NCI-H82 (cell line): ENCODE measurements at regions not wholly inside any gene's neighbourhood (a gene's known extent, or its start where the extent isn't known, plus 50 kb on each side); places are given as distances from the start of the nearest gene placed in this dataset.
"Not testable (repeated sequence)": the region's sequence is repeated elsewhere in the genome, so short reads cannot be mapped to it uniquely, and the experiment has no call there.

Experiments
- DNase-seq: peaks from one replicate; lab custom pipeline; 2025; lab: John Stamatoyannopoulos, UW

DNA sequence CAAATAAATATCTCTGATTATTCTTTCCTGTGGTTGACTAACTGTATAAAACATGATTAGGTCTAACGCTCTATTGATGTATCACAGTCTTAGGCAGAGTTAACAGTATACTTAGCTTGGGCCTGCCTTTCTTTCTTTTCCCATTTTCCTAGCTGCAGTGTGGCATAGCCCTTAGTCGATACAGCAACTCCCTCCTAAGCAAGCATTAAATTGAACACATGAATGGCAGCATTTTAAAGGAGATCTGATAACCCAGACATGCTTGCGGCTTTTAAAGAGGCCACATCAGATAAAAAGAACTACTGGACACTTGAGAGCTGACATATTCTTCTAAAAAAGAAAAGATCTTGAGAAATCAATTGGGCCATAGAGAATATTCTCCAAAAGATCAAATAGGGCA lies 312.0 kb upstream of the TMPRSS15 start:
- no peak for DNase-seq

DNA sequence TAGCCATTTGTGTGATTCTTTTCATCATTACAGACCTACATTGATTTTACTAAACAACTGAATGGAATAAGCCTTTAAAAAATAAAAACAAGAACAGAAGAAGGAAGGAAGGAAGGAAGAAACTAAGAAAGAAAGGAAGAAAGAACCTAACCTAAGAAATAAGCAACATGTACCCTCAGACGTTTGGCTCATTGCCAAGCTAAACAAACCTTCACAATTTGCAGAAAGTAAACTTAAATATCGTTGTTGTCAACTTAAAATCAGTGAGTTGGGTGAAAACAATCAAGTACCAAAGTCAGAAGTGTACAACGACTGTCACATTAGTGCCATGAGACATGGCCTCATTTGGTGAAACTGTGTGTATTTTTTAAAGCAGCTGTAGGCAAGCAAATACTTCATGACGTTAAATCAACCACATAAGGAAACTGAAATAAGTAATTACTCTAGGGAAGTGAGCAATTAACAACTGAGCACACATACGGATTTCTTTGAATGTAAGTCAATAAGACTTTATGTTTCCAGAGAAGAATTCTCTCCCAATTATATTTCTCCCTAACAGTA lies 313.1 kb upstream of the TMPRSS15 start:
- DNase-seq = no peak

DNA sequence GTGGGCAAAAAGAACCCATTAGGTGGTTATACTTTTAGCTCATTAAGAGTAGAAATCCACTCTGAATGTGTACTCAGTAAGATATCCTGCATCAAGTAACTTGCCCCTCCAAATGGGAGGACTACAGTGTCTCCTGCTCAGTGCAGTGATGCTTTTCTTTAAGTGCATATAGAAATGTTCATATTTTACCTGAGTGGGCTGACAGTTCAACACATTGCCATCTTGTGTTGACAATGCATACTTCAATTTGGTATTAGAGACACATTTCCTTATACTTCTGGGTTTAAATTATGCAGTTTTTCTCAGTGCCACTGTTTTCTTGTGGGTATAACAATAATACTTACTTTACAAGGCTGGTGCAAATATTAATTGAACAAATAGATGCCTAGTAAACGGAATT lies 318.6 kb upstream of the TMPRSS15 start:
- DNase-seq = no peak

DNA sequence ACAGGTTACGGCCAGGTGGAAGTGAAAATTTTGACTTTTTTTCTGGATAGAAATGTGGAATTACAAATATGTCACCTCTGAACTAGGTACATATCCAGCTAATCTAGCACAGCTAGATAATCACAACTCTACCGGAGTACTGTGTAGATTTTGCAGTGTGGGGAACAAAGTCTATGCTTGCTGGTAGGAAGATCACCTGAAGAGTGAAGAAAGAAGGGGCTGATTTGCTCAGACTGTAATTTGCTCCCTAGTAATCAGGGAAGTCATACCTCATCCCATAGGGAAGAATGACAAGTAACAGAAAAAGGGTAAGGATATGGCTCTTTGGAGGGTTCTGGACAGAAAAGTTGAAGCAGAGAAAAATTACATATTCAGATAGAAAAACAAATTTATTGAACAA lies 319.6 kb upstream of the TMPRSS15 start:
- DNase-seq = no peak

DNA sequence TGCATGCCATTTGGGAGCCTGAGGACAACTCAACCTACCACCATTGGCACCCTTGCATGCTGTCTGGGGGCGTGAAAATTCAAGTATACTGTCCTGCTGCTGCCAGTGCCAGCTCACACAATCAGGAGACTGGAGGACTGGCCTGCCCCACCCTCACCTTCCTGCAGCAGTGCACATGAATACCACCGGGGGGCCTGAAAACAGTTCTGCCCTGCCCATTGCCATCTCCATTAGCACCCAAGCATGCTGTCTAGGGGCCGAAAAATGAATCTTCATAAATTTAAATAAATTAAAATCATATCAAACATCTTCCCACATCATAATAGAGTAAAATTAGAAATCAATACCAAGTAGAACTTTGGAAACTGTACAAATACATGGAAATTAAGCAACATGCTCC lies 322.1 kb upstream of the TMPRSS15 start:
- peak; percentile 56 for DNase-seq

DNA sequence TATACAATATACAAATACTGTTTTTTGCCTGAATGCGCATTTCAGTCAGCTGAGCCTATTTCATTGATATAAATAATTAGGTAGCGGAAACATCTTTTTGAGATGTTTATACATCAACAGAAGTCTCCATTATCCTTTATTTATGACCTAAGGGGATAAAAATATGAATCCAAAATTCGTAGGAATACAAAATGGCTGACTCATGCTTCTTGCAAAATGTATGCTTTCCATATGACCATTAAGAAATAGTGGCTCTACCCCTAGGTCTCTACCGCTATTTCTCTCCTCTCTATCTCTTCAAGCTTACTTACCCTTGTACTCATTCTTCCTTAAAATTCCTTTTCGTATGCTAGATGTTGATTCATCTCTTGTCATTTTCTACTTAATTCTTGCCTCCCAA lies 338.4 kb upstream of the TMPRSS15 start:
- no peak for DNase-seq

DNA sequence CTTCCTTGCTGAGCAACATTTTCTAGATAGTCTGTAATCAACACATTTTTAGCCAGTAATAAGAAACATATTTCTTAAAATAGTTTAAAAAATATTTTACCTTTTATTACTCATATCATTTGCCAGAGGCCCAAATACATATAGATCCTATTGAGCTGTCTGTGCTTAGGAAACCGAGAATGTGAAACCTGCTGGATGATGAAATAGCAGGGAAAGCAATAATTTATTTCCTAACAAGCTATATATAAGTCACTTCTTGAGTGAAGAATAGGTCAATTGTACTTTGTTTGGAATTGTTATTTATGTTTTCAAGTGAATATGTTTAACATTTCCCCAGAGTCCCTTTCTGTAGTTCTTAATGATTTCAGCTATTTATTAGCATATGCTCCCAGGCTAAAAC lies 339.9 kb upstream of the TMPRSS15 start:
- no peak for DNase-seq

DNA sequence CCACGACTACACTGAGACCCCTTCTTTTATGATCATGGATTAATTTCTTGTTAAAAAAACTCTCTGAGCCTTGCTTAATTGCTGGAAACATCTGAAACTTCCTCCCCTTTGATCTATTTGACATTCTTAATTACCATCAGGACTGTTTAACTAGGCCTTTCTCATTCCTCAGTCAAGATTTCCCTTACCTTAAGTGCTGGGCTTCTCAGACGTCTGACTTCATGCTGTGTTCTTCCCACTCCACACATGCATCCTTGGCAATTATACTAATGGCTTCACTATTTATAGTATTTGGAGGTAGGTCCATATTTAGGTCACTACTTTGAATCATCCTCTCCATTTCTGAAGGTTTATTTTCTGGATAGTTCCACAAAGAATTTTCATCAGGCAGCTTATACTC lies 341.3 kb upstream of the TMPRSS15 start:
- DNase-seq = no peak

DNA sequence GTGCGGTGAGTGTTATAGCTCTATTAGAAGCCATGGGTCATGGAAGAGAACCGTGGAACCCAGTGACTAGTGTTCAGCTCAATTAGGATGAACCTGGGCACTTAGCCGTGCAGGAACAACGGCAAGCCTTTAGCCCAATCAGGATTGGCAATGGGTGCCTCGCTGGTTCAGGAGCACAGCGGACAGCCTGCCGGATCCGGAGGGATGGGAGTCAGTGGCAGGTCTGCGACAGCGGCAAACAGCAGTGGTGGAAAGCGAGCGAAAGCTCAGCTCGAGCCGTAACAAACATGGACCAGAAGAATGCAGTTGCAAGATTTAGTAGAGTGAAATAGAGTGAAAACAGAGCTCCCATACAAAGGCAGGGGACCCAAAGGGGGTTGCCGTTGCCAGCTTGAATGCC lies 349.3 kb upstream of the TMPRSS15 start:
- DNase-seq = not testable (repeated sequence)

DNA sequence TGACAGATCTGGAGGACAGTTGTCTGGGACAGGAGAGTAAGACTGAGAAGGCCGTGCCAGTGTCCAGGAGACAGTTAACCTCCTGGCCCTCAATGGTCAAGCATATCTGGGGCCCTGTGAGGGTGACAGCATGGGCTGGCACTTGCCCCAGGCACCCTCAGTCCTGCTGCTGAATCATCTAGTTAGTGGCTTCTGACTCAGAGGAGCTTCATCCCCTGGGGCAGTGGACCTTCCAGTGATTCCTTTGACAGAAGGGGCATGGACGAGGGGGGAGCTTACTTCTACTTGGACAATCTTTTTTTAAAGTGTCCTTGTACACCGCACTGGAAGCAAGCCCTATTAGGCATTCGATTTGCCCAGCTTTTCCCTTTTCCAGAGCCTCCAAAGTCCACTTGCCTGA lies 352.7 kb upstream of the TMPRSS15 start:
- not testable (repeated sequence) for DNase-seq

DNA sequence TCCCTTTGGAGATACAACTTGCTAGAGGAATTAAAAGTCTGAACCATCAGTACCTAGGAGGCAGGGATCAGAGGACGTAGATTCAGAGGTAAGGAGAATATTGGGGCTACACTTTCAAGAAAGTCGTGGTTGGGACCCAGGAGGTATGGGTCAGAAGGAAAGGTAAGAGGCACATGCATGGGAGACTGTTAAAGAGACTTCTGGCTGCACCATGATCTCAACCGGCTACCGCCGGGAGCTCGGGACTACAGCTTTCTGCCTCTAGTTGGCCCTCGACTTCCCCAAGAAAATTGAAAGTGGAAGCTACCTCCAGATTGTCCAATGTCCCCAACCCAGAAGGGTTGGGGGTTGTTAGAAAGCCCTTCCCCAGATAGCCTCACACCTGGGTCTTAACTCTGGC lies 355.7 kb upstream of the TMPRSS15 start:
- no peak for DNase-seq

DNA sequence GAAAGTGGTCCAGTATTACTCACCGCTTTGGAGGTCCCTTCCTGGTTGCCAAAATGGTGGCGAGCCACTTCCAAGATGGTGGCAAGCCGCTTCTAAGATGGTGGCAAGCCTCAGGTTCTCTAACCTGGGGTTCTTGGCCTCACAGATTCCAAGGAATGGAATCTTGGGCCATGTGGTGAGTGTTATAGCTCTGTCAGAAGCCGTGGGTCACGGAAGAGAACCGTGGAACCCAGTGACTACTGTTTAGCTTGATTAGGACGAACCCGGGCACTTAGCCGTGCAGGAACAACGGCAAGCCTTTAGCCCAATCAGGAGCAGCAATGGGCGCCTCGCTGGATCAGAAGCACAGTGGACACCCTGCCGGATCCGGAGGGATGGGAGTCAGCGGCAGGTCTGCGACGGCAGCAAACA lies 356.2 kb upstream of the TMPRSS15 start:
- DNase-seq = peak; percentile 52

DNA sequence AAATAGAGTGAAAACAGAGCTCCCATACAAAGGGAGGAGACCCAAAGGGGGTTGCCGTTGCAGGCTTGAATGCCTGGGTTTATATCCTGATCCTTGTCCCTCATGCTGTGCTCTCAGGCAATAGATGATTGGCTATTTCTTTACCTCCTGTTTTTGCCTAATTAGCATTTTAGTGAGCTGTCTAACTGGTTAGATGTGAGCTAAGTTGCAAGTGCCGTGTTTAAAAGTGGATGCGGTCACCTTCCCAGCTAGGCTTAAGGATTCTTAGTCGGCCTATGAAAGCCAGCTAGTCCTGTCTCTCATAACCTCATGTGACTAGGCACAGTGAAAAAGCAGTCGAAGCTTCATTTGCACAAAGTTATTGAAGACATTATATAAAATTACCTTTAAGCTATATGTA lies 356.7 kb upstream of the TMPRSS15 start:
- DNase-seq = peak; percentile 45

DNA sequence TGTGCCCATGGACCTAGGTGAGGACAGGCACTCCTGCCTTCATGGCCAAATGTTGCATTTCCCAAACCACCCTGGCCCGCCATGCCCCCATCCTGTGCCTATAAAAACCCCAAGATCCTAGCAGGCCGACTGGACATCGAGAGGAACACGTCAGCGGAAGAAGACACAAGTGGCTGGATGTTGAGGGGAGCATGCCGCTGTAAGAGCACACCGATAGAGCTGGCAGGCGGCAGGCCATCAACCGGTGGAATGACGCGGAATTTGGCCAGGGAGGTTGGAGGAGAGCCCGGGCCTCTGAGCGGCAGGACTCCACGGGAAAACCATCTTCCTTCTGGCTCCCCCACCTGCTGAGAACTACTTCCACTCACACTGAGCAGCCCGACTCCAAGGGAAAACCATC lies 361.1 kb upstream of the TMPRSS15 start:
- no peak for DNase-seq

DNA sequence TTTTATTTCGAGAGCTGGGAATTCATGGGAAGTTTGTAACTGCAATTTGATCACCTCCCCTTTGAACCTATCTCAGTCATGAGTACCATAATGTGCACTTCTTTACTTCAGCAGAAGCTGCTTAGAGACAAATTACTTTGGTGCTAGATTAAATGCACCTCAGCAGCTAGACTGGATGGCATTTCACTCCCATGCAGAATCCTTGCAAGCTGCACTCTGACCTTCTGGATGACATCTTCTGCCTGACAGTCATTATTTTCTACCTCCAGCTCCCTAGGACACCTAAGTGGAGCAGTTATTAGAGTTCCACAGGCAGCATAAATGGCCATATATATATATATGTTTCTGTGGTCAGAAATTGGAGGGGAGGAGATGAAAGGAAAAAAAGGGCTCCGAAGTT lies 366.0 kb upstream of the TMPRSS15 start:
- no peak for DNase-seq

DNA sequence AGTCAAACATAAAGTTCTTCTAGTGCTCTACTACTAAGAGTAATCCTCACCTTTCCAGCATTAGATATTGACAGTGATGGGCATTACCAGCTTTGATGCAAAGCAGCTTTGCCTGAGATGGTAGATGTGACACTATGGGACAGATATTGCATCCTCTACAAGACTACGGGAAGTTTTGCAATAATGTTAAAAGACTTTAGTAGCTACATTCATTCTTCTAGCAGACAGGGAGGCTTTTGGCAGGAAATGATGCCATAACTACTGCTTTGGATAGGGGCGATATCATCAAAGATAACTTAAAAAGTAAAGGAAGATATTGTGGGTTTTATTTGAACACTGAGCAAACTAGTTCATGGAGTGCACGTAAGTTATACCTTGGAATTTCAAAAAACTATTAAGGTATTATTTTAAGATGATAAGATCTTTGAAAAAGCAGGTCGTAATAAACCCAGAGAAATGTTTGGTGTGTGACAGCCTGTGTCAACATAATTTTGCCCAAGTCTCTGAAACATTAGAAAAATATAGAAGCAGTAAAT lies 368.3 kb upstream of the TMPRSS15 start:
- DNase-seq = no peak

DNA sequence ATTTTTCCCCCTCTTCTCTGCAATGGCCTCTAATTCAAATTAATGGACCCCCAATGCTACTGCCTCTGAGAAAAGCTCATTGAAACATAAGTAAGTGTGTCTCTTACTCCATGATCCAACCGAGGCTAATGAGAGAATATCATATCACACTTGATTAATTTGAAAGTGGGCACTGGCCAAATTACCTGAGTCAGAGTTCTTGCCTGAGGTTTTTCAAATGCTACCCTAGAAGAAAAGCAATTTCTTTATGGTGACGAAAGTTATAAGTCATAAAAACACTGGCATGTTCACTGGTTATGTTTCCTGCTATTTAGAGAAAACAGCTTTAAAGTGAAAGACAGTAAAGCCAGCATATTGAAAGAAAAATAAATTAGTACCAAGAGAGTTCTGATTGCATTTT lies 368.8 kb upstream of the TMPRSS15 start:
- no peak for DNase-seq

DNA sequence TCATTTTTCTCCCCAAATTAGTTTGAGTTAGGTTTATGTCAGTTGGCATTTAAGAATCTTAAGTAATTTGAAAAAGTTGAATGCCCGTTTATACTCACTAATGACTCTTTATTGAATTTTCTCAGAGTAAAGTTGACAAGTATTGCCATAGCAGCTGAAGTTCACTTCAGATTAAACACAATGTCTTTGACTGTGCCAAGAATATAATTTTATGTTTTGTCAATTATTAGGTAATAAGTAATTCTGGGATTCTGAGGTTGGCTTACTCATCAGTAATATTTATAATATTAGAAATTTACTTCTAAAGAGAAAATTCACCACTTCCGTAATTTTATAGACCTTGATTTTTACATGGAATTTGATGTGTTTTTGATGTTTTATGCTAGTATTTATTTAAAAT lies 369.3 kb upstream of the TMPRSS15 start:
- DNase-seq = no peak

DNA sequence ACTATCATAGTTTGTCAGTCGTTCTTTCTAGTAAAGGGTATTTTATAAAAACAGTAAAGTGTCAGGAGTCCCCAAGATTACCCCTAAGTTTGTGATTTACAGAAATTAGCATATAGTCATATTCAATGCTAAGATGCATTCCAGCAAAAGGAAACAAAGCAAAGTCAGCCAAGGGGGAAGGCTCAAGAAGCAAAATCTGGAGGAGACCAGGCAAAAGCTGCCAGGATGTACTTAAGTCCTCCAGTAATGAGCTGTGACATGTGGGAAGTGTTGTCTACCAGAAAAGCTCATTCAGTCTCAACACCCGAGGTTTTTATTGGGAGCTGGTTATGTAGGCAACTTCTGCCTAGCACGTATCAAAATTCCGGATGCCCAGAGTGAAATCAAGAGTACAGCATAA lies 373.4 kb upstream of the TMPRSS15 start:
- no peak for DNase-seq

DNA sequence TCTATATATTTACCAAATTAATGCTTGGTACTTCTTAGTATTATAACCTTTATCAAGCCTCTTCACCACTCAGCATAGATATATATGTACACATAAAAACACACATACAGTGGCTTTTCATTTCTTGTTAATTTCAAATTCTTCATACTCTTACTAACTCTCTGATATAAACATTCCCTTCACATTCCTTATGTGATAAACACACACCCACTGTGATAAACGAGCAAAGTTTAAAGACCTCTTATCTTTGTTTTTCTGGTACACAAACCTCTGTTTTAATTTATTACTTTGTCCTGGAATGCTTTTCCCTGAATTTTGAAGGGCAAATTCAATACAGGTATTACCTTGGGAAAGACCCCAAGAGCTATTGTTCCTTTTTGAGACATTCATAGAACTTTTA lies 379.1 kb upstream of the TMPRSS15 start:
- DNase-seq = no peak

DNA sequence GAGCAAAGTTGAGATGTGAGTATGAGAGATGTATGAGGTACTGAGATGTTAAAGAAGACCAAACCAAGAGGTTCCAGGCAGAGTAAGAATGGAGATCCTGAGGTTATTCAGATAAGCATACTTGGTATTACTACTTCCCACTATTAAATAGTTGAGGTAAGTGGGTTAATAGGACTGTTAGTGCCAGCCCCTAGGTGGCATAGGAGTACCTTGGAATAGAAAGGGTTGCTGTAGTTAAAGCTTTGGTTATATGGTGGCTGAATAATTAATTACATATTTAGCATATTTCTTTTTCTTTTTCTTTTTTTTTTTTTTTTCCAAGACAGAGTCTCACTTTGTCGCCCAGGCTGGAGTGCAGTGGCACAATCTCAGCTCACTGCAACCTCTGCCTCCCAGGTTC lies 397.9 kb upstream of the TMPRSS15 start:
- peak; percentile 21 for DNase-seq

DNA sequence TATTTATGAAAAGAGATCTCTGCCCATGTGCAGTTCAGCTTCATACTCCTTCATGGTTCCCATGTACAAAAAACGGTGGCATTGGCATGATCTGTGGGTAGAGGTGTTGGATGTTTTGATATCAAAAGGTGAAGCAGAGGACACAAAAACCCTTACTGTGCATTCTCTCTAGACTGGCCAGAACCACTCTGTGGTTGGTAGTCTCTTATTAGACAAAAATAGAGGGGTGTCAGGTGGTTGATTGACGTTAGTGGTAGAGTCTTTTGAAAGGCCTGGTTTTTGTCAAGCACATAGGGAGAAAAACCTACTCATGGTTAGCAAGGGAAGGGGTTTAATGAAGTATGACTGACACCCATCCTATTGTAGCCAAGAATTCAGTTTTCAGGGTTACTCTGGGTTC lies 400.0 kb upstream of the TMPRSS15 start:
- DNase-seq = no peak

DNA sequence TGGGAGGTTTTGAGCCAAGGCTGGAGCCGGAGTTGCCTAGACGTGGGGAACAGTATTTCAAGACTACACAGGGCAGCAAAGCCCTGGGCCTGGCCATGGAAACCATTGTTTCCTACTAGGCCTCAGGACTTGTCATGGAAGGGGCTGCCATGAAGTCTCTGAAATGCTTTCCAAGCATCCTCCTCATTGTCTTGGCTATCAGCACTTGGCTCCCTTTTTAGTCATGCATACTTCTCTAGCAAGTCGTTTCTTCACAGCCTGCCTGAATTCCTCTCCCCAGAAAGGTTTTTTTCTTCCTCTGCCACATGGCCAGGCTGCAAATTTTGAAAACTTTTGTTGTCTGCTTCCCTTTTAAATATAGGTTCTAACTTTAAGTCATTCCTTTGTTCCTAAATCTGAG lies 406.6 kb upstream of the TMPRSS15 start:
- no peak for DNase-seq

DNA sequence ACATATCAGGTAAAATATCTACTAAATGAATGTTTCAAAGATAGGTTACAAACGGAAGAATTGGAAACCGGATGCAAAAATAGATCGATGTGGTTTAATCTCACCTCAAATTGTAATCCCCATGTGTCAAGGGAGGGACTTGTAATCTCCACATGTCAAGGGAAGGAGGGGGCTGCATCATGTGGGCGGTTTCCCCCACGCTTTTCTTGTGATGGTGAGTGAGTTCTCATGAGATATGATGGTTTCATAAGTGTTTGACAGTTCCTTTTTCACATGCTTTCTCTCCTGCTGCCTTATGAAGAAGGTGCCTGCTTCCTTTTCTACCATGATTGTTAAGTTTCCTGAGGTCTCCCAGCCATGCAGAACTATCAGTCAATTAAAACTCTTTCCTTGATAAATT lies 408.7 kb upstream of the TMPRSS15 start:
- DNase-seq = no peak

DNA sequence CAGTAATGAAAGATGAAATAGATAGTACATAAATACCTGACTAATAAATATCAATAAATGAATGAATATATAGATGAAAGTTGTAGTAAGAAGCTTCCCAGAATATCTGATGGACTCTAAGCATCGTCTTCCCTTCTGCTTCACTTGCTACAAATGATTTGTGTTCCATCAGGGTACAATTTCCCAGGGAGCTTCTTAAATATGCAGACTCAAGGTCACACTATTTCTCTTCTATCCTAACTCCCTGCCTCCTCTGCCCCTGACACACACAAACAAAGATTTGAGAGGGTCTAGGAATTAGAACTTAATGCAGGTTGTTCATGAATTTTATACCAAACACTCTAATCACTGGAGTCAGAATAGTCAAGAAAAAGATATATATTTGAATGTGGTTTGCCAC lies 415.9 kb upstream of the TMPRSS15 start:
- no peak for DNase-seq
